ENCODE measurements at regions not wholly inside any gene's neighbourhood (a gene's known extent, or its start where the extent isn't known, plus 50 kb on each side); places are given as distances from the start of the nearest gene placed in this dataset.

- TF ChIP-seq, protein P1, sequence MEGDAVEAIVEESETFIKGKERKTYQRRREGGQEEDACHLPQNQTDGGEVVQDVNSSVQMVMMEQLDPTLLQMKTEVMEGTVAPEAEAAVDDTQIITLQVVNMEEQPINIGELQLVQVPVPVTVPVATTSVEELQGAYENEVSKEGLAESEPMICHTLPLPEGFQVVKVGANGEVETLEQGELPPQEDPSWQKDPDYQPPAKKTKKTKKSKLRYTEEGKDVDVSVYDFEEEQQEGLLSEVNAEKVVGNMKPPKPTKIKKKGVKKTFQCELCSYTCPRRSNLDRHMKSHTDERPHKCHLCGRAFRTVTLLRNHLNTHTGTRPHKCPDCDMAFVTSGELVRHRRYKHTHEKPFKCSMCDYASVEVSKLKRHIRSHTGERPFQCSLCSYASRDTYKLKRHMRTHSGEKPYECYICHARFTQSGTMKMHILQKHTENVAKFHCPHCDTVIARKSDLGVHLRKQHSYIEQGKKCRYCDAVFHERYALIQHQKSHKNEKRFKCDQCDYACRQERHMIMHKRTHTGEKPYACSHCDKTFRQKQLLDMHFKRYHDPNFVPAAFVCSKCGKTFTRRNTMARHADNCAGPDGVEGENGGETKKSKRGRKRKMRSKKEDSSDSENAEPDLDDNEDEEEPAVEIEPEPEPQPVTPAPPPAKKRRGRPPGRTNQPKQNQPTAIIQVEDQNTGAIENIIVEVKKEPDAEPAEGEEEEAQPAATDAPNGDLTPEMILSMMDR (conservative IDR thresholded peaks at IDR 0.05 in 1 of 2, IDR thresholded peaks at IDR 0.05 in 1 of 2; ENCODE audit: low read depth in 1 of 2, low read length in 2 of 2), result no peak
- no peak for TF ChIP-seq EZH2 (IDR thresholded peaks at IDR 0.05; ENCODE audit: low read length, missing control alignments)
Observed at GRCh38 chr5:86824637-86825036, 206.9 kb downstream of the COX7C start.
